Amniotic epithelial cell (primary cell): ENCODE measurements at regions not wholly inside any gene's neighbourhood (a gene's known extent, or its start where the extent isn't known, plus 50 kb on each side); places are given as distances from the start of the nearest gene placed in this dataset.
A peak's percentile ranks its signal among the peaks of the same experiment; 100 is the strongest.
"Not testable (repeated sequence)": the region's sequence is repeated elsewhere in the genome, so short reads cannot be mapped to it uniquely, and the experiment has no call there.

Experiments used
- DNase-seq: peaks from one replicate; pipeline ENCODE4 v3.0.0-alpha.2; 2010; ENCODE audit warnings: low read depth

- DNase-seq, result peak; percentile 97
These were observed 104.0 kb upstream of the PPM1J start for GRCh38 chr1:112818990-112819689.

DNA sequence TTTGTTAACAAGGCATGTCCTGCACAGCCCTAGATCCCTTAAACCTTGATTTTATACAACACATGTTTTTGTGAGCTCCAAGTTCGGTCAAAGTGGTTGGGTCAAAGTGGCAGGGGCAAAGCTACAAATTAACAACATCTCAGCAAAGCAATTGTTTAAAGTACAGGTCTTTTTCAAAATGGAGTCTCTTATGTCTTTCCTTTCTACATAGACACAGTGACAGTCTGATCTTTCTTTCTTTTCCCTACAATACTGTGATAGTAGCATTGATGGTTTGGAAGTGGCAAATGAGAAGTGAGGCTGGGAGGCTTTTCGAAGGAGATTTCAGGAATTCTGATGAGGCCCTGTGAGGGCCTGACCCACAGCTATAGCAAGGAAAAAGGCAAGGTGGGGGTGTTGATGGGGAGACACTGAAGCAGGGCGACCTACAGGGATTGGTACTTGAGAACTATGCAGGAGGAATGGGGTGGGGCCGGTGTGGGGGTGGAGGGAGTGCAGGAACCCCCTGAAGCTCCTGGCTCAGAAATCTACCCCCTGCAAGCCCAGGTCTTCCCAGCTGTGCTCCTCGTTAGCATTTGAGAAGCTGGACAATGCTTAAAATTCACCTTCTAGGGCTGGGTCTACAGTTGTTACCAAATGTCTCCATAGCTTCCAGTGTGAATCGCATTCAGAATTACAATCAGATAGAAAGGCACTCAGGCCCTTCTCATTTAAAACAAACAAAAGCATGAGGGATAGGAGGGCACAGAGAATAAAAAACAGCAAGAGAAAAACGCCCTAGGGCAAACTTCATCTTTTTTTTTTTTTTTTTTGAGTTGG lies 102.6 kb upstream of the PPM1J start:
- no peak for DNase-seq

DNA sequence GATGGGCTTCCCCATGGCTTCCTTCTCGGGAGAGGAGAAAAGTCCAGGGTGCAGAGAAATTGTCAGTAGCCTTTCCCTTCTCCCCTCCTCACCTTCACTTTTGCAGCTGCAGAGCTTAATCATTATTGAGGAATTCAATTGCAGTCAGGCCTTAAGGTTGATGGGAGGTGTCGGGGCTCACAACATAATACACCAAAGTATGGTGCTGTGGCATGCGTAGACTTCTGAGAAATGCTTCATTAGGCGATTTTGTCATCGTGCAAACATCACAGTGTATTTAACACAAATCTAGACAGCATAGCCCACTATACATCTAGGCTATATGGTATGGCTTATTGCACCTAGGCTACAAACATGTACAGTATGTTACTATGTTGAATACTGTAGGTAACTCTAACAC lies 100.2 kb upstream of the PPM1J start:
- DNase-seq, result no peak

GRCh38 chr1:112814645-112815044 lies 99.5 kb upstream of the PPM1J start:
- not testable (repeated sequence) for DNase-seq

DNA sequence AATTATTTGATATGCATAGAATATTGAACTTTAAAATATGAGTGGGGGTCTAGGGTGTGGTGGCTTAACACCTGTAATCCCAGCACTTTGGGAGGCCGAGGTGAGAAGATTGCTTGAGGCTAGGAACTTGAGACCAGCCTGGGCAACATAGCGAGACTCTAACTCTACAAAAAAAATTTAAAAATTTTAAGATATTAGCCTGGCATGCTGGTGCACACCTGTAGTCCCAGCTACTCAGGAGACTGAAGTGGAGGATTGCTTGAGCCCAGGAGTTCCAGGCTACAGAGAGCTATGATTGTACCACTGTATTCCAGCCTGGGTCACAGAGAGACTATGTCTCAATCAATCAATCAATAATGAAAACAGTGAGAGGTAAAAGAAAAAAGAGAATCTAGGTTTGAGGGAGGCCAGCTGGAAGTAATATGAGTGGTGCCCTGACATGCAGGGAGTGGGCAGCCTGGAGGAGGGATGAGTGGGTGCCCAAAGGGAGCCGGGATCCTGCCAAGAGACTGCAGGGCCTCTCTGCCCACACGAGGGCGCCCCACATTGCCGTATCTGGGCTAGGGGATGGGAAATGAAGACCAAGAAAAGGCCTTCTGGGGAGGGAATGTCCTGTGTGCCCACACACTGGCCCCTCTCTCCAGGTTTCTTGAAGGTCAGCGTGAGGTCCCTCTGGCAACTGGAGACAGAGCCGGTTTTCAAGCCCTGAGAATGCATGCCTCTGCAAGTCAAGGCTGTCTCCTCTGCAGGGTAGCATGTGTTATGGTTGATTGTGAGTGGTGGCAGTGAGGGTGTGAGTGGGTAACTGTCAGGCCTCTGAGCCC lies 93.9 kb upstream of the PPM1J start:
- DNase-seq, result peak; percentile 51

DNA sequence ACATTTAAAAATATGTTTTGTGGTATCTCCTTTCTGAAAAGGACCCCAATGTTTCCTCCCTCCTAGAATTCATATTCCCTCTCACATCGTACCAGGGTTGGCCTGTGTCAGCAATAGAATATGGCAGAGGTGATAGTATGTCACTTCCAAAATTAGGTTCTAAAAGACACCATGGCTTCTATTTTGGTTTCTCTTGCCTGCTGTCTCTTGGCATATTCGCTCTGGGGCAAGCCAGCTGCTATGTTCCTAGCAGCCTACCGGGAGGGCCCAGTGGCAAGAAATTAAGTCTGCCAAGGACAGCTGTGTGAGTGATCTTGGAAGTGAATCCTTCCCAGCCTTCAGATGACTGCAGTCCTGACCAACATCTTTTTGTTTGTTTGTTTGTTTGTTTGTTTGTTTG lies 92.9 kb upstream of the PPM1J start:
- no peak for DNase-seq

DNA sequence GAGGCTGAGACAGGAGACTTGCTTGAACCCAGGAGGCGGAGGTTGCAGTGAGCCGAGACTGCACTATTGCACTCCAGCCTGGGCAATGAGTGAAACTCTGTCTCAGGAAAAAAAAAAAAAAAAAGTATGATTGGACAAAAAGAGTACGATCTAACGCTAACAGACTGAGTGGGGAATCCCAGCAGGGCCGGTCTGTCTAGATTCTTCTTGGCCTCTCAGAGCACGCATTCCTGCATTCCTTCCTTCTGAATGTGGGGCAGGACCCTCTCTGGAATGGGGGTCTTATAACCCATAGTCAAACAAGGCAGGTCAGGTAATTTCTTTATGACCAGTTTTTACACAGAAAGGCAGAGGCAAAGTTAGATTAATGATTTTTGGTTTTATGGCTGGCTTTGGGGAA lies 92.0 kb upstream of the PPM1J start:
- no peak for DNase-seq

- DNase-seq, result no peak
These were observed 91.0 kb upstream of the PPM1J start for GRCh38 chr1:112806090-112806642.

GRCh38 chr1:112805155-112805853 lies 90.2 kb upstream of the PPM1J start:
- no peak for DNase-seq

GRCh38 chr1:112803906-112804762 lies 89.0 kb upstream of the PPM1J start:
- peak; percentile 56 for DNase-seq

GRCh38 chr1:112800289-112800688 lies 85.2 kb upstream of the PPM1J start:
- DNase-seq, result no peak

DNA sequence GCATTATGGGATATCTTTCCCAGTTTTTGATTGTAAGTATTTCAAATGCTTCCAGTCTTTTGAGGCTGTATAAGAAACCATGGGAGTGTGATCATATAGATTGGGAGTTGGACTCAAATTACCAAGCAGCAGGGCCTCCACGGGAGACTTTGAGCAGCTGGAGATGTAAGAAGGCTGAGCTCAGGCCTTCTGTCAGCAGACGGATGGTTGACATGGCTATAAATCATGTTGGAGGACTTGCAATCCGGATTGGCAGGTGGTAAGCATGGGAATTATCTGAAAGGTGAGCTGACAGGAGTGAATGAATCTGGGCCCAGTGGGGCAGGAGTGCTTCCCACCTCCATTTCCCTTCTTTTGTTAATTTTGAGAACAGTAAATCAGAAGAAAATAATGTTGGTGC lies 83.2 kb upstream of the PPM1J start:
- no peak for DNase-seq

DNA sequence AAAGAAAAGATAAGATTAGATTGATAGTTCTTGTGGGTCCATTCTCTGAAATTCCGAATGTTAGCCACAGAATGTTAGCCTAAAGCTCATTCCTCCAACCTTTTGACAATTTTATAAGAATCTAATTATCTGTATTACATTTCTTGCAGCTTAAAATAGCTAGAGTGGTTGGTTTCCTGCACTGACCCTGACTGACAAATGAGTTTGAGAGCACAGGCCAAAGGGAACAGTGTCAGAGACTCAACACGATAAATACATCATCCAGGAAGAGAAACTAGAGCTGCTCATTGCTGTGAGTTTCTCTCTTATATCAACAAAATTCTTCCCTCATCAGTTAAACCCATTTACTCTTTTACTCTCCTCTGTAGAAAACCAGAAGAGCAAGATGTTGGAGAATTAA lies 82.1 kb upstream of the PPM1J start:
- DNase-seq, result peak; percentile 41

GRCh38 chr1:112794654-112795239 lies 79.6 kb upstream of the PPM1J start:
- DNase-seq, result no peak

- DNase-seq, result peak; percentile 62
These were observed 78.8 kb upstream of the PPM1J start for GRCh38 chr1:112793631-112794565.

GRCh38 chr1:112791723-112792104 lies 76.6 kb upstream of the PPM1J start:
- DNase-seq, result no peak

DNA sequence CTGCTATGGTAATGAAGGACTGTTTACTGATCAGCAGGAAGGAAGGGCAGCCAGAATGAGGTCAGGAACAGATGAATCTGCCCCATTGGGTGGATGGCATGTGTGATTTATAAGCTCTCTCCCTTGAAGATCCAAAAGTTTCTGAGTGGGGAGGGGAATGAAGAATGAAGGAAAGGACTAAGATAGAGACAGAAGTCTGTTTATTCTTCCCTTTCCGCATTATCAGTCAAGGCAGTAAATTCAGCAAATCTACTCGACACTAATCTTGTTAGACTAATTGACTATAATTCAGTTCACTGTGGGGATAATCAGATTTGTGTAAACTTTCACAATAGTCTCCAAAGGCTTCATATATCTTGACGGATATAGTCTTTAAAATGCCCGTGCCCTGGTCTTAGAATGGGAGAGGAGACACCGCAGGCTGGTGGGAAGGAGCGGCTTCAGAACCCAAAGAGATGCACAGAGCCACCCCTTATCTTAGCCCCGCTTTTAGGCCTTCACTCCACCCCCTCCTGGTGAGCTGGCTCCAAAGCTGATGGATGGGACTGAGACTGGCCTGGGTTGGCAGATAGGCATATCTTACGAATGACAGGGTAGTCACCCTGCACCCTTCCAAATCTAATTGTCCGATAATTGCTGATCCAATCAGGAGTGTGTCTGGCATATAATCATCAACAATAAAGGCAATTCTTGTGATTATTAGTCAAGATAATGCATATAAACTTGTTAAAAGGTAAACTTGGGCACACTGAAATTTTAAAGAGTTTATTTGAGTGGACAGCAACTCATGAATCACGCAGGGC lies 76.0 kb upstream of the PPM1J start:
- peak; percentile 85 for DNase-seq

- DNase-seq, result peak; percentile 88
These were observed 73.4 kb upstream of the PPM1J start for GRCh38 chr1:112788561-112788960.
